GM21619 (cell line): ENCODE measurements at regions not wholly inside any gene's neighbourhood (a gene's known extent, or its start where the extent isn't known, plus 50 kb on each side); places are given as distances from the start of the nearest gene placed in this dataset.
"Not testable (repeated sequence)": the region's sequence is repeated elsewhere in the genome, so short reads cannot be mapped to it uniquely, and the experiment has no call there.

Experiments used
- ATAC-seq: cut with Tn5 transposase; IDR thresholded peaks from one replicate; pipeline ENCODE4 v1.9.1; 2021; ENCODE audit not compliant: unreplicated experiment

GRCh38 chr5:33138145-33138544, 302.6 kb upstream of the TARS1 start:
- ATAC-seq = not testable (repeated sequence)

GRCh38 chr5:33143405-33144123, 297.2 kb upstream of the TARS1 start:
- ATAC-seq = no peak

- no peak for ATAC-seq
These were observed 293.9 kb upstream of the TARS1 start for GRCh38 chr5:33146881-33147280.

- ATAC-seq = no peak
These were observed 292.7 kb upstream of the TARS1 start for GRCh38 chr5:33148076-33148513.

- ATAC-seq = no peak
These were observed 287.4 kb upstream of the TARS1 start for GRCh38 chr5:33153372-33153771.

GRCh38 chr5:33153831-33154230, 286.9 kb upstream of the TARS1 start:
- ATAC-seq = no peak

- ATAC-seq = no peak
These were observed 279.9 kb upstream of the TARS1 start for GRCh38 chr5:33160871-33161270.

GRCh38 chr5:33161421-33161820, 279.3 kb upstream of the TARS1 start:
- ATAC-seq = no peak

- ATAC-seq = no peak
These were observed 278.7 kb upstream of the TARS1 start for GRCh38 chr5:33162057-33162456.

GRCh38 chr5:33166522-33166921, 274.2 kb upstream of the TARS1 start:
- ATAC-seq = no peak

- no peak for ATAC-seq
These were observed 273.8 kb upstream of the TARS1 start for GRCh38 chr5:33166948-33167347.

- no peak for ATAC-seq
These were observed 273.2 kb upstream of the TARS1 start for GRCh38 chr5:33167541-33167940.

GRCh38 chr5:33170411-33170810, 270.4 kb upstream of the TARS1 start:
- ATAC-seq = no peak

- no peak for ATAC-seq
These were observed 266.4 kb upstream of the TARS1 start for GRCh38 chr5:33174383-33174782.

GRCh38 chr5:33179301-33179700, 261.5 kb upstream of the TARS1 start:
- no peak for ATAC-seq

GRCh38 chr5:33180900-33181299, 259.9 kb upstream of the TARS1 start:
- no peak for ATAC-seq

GRCh38 chr5:33182986-33183385, 257.8 kb upstream of the TARS1 start:
- no peak for ATAC-seq

- no peak for ATAC-seq
These were observed 256.4 kb upstream of the TARS1 start for GRCh38 chr5:33184367-33184766.

- no peak for ATAC-seq
These were observed 252.7 kb upstream of the TARS1 start for GRCh38 chr5:33188089-33188488.

- ATAC-seq = no peak
These were observed 245.9 kb upstream of the TARS1 start for GRCh38 chr5:33194914-33195313.

- no peak for ATAC-seq
These were observed 245.2 kb upstream of the TARS1 start for GRCh38 chr5:33195431-33196165.

- no peak for ATAC-seq
These were observed 241.9 kb upstream of the TARS1 start for GRCh38 chr5:33198836-33199235.

GRCh38 chr5:33203931-33204330, 236.8 kb upstream of the TARS1 start:
- no peak for ATAC-seq
